ENCODE measurements at regions not wholly inside any gene's neighbourhood (a gene's known extent, or its start where the extent isn't known, plus 50 kb on each side); places are given as distances from the start of the nearest gene placed in this dataset.

DNA sequence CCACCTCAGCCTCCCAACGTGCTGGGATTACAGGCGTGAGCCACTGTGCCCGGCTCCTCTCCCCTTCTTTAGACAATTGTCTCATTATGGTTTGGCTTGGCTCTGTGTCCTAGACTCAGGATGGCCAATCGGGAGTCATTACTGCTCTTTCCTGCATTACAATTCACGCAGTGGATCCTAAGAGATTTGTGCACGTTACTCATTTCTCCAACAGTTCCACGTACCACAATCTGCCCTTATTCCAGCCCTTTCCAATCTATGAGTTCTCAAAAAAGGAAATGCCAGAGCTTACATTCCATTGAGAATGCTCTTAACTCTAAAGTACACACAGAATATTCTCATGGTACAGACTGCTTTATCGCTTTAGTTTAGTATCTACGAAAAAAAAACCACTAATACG is 357.0 kb downstream of the GPATCH2 start:
- Mint-ChIP-seq H3K27me3 (no peaks in the 10 kb centered on the region), H3K9me3 (peaks cover 6% of the 10 kb centered on the region), H3K36me3 (no peaks in the 10 kb centered on the region), H3K27ac (no peak overlapping the region), H3K4me3 (no peak overlapping the region), H3K4me1 (ENCODE audit: low read depth in 2 of 2) (no peaks in the 10 kb centered on the region)
- ATAC-seq = no peak
- DNase-seq (ENCODE audit: low spot score) = no peak

- Mint-ChIP-seq H3K27ac (no peak overlapping the region), H3K9me3 (peaks cover 6% of the 10 kb centered on the region), H3K4me3 (no peak overlapping the region), H3K36me3 (no peaks in the 10 kb centered on the region), H3K27me3 (no peaks in the 10 kb centered on the region), H3K4me1 (ENCODE audit: low read depth in 2 of 2) (no peaks in the 10 kb centered on the region)
- no peak for DNase-seq (ENCODE audit: low spot score)
- no peak for ATAC-seq
These were observed 358.5 kb downstream of the GPATCH2 start for GRCh38 chr1:217272385-217272784.

- Mint-ChIP-seq H3K9me3 (peaks cover 6% of the 10 kb centered on the region), H3K4me3 (no peak overlapping the region), H3K27ac (no peak overlapping the region), H3K27me3 (no peaks in the 10 kb centered on the region), H3K4me1 (ENCODE audit: low read depth in 2 of 2) (no peaks in the 10 kb centered on the region), H3K36me3 (no peaks in the 10 kb centered on the region)
- no peak for ATAC-seq
- DNase-seq (ENCODE audit: low spot score) = no peak
These were observed 360.8 kb downstream of the GPATCH2 start for GRCh38 chr1:217270101-217270500.

- no peaks in the 10 kb centered on the region for H3K36me3 Mint-ChIP-seq
- H3K9me3 Mint-ChIP-seq = peaks cover 8% of the 10 kb centered on the region
- H3K4me3 Mint-ChIP-seq = no peak overlapping the region
- ATAC-seq (no peak), DNase-seq (ENCODE audit: low spot score) (no peak)
- no peak overlapping the region for H3K27ac Mint-ChIP-seq
- H3K4me1 Mint-ChIP-seq (ENCODE audit: low read depth in 2 of 2) = no peaks in the 10 kb centered on the region
- no peaks in the 10 kb centered on the region for H3K27me3 Mint-ChIP-seq
These were observed 362.8 kb downstream of the GPATCH2 start for GRCh38 chr1:217268058-217268457.

GRCh38 chr1:217261636-217262035 is 369.3 kb downstream of the GPATCH2 start:
- H3K27ac Mint-ChIP-seq = no peak overlapping the region
- DNase-seq (ENCODE audit: low spot score) (no peak), ATAC-seq (no peak)
- no peak overlapping the region for H3K4me3 Mint-ChIP-seq
- H3K4me1 Mint-ChIP-seq (ENCODE audit: low read depth in 2 of 2) = no peaks in the 10 kb centered on the region
- no peaks in the 10 kb centered on the region for H3K36me3 Mint-ChIP-seq
- peaks cover 5% of the 10 kb centered on the region for H3K9me3 Mint-ChIP-seq
- no peaks in the 10 kb centered on the region for H3K27me3 Mint-ChIP-seq

- H3K4me1 Mint-ChIP-seq (ENCODE audit: low read depth in 2 of 2) = no peaks in the 10 kb centered on the region
- DNase-seq (ENCODE audit: low spot score) = no peak
- H3K27ac Mint-ChIP-seq = no peak overlapping the region
- no peaks in the 10 kb centered on the region for H3K36me3 Mint-ChIP-seq
- ATAC-seq = no peak
- no peaks in the 10 kb centered on the region for H3K27me3 Mint-ChIP-seq
- H3K4me3 Mint-ChIP-seq = no peak overlapping the region
- peaks cover 5% of the 10 kb centered on the region for H3K9me3 Mint-ChIP-seq
These were observed 370.2 kb downstream of the GPATCH2 start for GRCh38 chr1:217260676-217261075.

DNA sequence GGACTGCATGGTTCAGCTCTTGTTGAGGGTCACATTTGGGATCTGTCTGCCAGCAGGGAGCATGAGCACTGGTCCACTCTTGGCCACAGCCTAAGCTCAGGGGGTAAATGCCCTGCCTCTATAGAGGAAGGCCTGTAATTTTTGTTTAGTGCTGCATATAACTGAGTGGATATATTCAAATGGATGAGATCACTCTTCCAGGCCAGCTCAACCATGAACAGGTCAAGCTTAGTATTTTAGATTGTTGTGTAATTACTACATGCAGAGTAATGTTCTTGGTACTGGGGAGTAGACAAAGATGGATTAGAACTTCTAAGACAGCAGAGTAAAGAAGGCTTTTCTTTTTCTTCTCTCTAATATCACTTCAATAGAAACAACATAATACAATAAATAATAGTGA is 376.9 kb downstream of the GPATCH2 start:
- H3K9me3 Mint-ChIP-seq = peaks cover 12% of the 10 kb centered on the region
- H3K27ac Mint-ChIP-seq = no peak overlapping the region
- no peak overlapping the region for H3K4me3 Mint-ChIP-seq
- H3K36me3 Mint-ChIP-seq = peaks cover 5% of the 10 kb centered on the region
- DNase-seq (ENCODE audit: low spot score) (no peak), ATAC-seq (no peak)
- H3K4me1 Mint-ChIP-seq (ENCODE audit: low read depth in 2 of 2) = no peaks in the 10 kb centered on the region
- H3K27me3 Mint-ChIP-seq = no peaks in the 10 kb centered on the region

GRCh38 chr1:217253351-217253750 is 377.5 kb downstream of the GPATCH2 start:
- Mint-ChIP-seq H3K27ac (no peak overlapping the region), H3K36me3 (peaks cover 5% of the 10 kb centered on the region), H3K27me3 (no peaks in the 10 kb centered on the region), H3K4me3 (no peak overlapping the region), H3K9me3 (peaks cover 12% of the 10 kb centered on the region), H3K4me1 (ENCODE audit: low read depth in 2 of 2) (no peaks in the 10 kb centered on the region)
- DNase-seq (ENCODE audit: low spot score) (no peak), ATAC-seq (no peak)

GRCh38 chr1:217251121-217251520 is 379.8 kb downstream of the GPATCH2 start:
- no peak for ATAC-seq
- Mint-ChIP-seq H3K4me1 (ENCODE audit: low read depth in 2 of 2) (no peaks in the 10 kb centered on the region), H3K36me3 (peaks cover 5% of the 10 kb centered on the region), H3K9me3 (peaks cover 12% of the 10 kb centered on the region), H3K4me3 (no peak overlapping the region), H3K27me3 (no peaks in the 10 kb centered on the region), H3K27ac (no peak overlapping the region)
- DNase-seq (ENCODE audit: low spot score) = no peak

- ATAC-seq (no peak), DNase-seq (ENCODE audit: low spot score) (no peak)
- Mint-ChIP-seq H3K4me3 (no peak overlapping the region), H3K27ac (no peak overlapping the region), H3K27me3 (no peaks in the 10 kb centered on the region), H3K36me3 (peaks cover 5% of the 10 kb centered on the region), H3K9me3 (peaks cover 12% of the 10 kb centered on the region), H3K4me1 (ENCODE audit: low read depth in 2 of 2) (no peaks in the 10 kb centered on the region)
These were observed 381.0 kb downstream of the GPATCH2 start for GRCh38 chr1:217249857-217250256.

DNA sequence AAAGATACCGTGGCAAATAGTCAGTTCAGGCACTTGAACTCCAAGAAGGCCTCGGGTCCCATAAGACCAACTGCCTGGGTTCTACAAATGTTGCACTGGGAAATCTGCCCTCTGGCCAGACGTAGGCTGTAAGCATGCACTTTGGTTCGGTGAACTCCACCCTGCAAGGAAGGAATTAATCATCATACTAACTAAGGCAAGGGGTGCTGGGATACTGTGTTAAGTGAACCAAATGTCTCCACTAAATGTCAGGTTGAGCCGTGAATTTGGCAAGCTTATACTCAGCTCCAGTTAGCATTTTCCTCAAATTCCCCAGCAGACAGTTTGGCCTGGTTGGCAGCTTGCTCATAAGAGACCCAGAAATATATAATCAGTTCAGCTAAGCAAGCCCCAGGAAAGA is 385.9 kb downstream of the GPATCH2 start:
- Mint-ChIP-seq H3K9me3 (peaks cover 11% of the 10 kb centered on the region), H3K36me3 (no peaks in the 10 kb centered on the region), H3K4me1 (ENCODE audit: low read depth in 2 of 2) (no peaks in the 10 kb centered on the region)

DNA sequence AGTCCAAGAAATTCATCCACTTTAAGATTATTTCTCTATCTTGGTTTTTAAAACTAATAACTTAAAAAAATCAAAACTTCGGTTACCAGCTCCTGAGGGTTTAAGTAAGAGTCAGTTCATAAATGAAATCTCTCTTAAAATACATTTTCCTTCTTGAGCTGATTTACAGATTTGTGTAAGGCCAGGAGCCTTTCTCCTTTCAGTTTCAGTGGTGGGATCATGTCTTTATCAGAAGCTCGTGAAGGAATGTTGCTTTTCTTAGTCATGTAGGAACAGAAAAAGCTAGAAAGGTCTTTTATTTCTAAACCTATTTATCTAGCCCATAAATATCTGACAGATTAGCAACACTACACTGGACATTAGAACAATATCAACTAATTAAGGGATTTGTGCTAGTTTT is 390.2 kb downstream of the GPATCH2 start:
- Mint-ChIP-seq H3K4me1 (ENCODE audit: low read depth in 2 of 2) (no peaks in the 10 kb centered on the region), H3K4me3 (no peak overlapping the region), H3K36me3 (no peaks in the 10 kb centered on the region), H3K9me3 (peaks cover 20% of the 10 kb centered on the region), H3K27me3 (no peaks in the 10 kb centered on the region), H3K27ac (no peak overlapping the region)
- no peak for ATAC-seq
- DNase-seq (ENCODE audit: low spot score) = no peak

More for the DNA sequence above, 385.9 kb downstream of the GPATCH2 start:
- H3K4me3 Mint-ChIP-seq = no peak overlapping the region
- ATAC-seq (no peak), DNase-seq (ENCODE audit: low spot score) (no peak)
- no peaks in the 10 kb centered on the region for H3K27me3 Mint-ChIP-seq
- H3K27ac Mint-ChIP-seq = no peak overlapping the region

- Mint-ChIP-seq H3K4me3 (no peak overlapping the region), H3K27ac (no peak overlapping the region), H3K9me3 (peaks cover 18% of the 10 kb centered on the region), H3K4me1 (ENCODE audit: low read depth in 2 of 2) (no peaks in the 10 kb centered on the region), H3K36me3 (no peaks in the 10 kb centered on the region), H3K27me3 (no peaks in the 10 kb centered on the region)
- no peak for ATAC-seq
- DNase-seq (ENCODE audit: low spot score) = no peak
These were observed 391.9 kb downstream of the GPATCH2 start for GRCh38 chr1:217238945-217239344.

- H3K27ac Mint-ChIP-seq = no peak overlapping the region
- H3K36me3 Mint-ChIP-seq = no peaks in the 10 kb centered on the region
- H3K4me3 Mint-ChIP-seq = no peak overlapping the region
- H3K9me3 Mint-ChIP-seq = peaks cover 21% of the 10 kb centered on the region
- H3K4me1 Mint-ChIP-seq (ENCODE audit: low read depth in 2 of 2) = no peaks in the 10 kb centered on the region
- ATAC-seq = no peak
- H3K27me3 Mint-ChIP-seq = no peaks in the 10 kb centered on the region
- DNase-seq (ENCODE audit: low spot score) = no peak
These were observed 400.5 kb downstream of the GPATCH2 start for GRCh38 chr1:217230412-217230811.

- H3K4me3 Mint-ChIP-seq = no peak overlapping the region
- ATAC-seq (no peak), DNase-seq (ENCODE audit: low spot score) (no peak)
- H3K9me3 Mint-ChIP-seq = peaks cover 20% of the 10 kb centered on the region
- no peaks in the 10 kb centered on the region for H3K27me3 Mint-ChIP-seq
- H3K4me1 Mint-ChIP-seq (ENCODE audit: low read depth in 2 of 2) = no peaks in the 10 kb centered on the region
- H3K27ac Mint-ChIP-seq = no peak overlapping the region
- H3K36me3 Mint-ChIP-seq = no peaks in the 10 kb centered on the region
These were observed 402.2 kb downstream of the GPATCH2 start for GRCh38 chr1:217228689-217229088.

Measured in natural killer cell treated with Interleukin-12 subunit alpha and Interleukin-12 subunit beta and Interleukin-15 and Interleukin-18, amount 100 ng/mL, for 72 hours (primary cell).